ENCODE measurements at regions not wholly inside any gene's neighbourhood (a gene's known extent, or its start where the extent isn't known, plus 50 kb on each side); places are given as distances from the start of the nearest gene placed in this dataset.
"Not testable (repeated sequence)": the region's sequence is repeated elsewhere in the genome, so short reads cannot be mapped to it uniquely, and the experiment has no call there.

DNA sequence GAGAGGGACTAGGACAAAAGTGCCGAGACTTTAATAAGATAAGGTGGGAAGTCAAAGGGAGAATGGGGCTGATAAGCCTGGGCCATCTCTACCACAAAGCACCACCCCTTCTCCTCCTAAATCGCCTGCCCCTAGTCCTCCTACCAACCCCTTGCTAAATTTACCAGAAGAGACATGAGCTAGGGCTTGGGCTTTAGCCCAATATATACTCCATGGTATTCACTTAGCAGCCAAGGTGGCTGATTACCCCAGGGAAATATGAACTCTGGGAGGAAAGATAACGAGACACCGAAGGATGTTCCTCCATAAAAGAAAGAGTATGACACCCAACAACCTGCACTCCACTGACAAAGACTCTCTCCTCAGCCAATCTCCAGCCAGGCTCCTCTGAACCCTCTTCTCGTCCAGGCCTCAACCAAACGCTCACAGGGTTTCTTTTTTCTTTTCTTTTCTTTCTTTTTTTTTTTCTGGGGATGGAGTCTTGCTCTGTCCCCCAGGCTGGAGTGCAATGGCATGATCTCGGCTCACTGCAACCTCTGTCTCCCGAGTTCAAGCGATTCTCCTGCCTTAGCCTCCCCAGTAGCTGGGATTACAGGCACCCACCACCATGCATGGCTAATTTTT is 610.2 kb downstream of the UQCRFS1 start:
- Histone ChIP-seq H2AFZ (ENCODE audit: low read depth, low read length) (no peak overlapping the region), H3K4me1 (ENCODE audit: insufficient read depth, low read length) (no peaks in the 10 kb centered on the region), H3K36me3 (ENCODE audit: insufficient read depth, low read length) (no peaks in the 10 kb centered on the region), H3K4me3 (ENCODE audit: low read length) (no peak overlapping the region), H3K27me3 (ENCODE audit: insufficient read depth, low read length) (no peaks in the 10 kb centered on the region), H3K9me3 (ENCODE audit: low read length) (no peaks in the 10 kb centered on the region)

DNA sequence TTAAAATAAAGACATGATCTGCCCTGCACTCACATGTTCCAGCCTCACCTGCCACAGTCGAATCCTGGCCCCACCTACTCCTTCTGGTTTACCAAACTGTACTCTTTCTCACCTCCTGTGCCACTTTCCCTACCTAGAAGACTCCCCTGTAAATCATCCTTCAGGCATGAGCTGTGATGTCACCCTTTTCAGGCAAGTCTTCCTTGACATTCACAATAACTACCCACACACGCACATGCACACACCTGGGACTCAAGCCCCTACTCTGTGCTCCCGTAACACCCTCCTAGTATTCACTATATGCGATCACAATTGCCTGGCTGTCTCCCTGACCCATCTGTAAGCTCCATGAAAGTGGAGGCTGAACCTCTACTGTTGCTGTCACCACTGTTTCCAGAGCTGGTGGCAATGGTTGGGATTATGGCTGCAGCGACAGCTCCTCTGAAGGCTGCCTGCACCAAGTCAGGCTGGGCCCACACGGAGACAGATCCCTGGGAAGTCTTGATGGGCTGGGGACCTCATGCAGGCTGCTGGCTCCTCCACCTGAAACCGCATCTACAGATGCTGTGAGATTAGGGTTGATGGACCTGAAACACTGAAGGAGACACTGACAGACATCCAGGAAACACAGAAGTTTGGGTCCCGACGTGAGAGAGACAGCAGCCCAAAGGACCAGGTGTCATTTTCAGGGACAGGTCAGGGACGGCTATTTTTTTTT is 611.1 kb downstream of the UQCRFS1 start:
- Histone ChIP-seq H2AFZ (ENCODE audit: low read depth, low read length) (no peak overlapping the region), H3K4me1 (ENCODE audit: insufficient read depth, low read length) (no peaks in the 10 kb centered on the region), H3K9me3 (ENCODE audit: low read length) (no peaks in the 10 kb centered on the region), H3K4me3 (ENCODE audit: low read length) (no peak overlapping the region), H3K27me3 (ENCODE audit: insufficient read depth, low read length) (no peaks in the 10 kb centered on the region), H3K36me3 (ENCODE audit: insufficient read depth, low read length) (no peaks in the 10 kb centered on the region)

DNA sequence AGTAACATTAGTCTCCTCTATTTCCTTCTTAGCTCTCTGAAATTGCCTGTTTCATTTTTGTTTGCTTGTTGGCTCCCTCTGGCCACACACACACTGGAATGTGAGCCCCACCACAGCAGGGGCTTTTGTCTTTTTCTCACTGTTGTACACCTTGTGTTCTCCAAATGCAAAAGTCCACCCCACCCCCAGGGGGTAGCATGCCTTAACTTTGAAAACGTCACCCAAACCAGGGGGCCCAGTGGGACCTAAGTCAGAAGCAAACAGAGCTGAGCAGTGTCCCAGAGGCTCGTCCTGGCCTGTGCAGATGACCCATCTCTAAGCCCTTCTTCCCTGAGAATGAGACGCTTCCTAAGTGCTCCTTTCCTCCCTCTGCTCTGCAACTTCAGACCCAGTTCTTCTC is 614.1 kb downstream of the UQCRFS1 start:
- Histone ChIP-seq H3K9me3 (ENCODE audit: low read length) (no peaks in the 10 kb centered on the region), H3K27me3 (ENCODE audit: insufficient read depth, low read length) (no peaks in the 10 kb centered on the region), H3K4me3 (ENCODE audit: low read length) (no peak overlapping the region), H3K4me1 (ENCODE audit: insufficient read depth, low read length) (no peaks in the 10 kb centered on the region), H2AFZ (ENCODE audit: low read depth, low read length) (no peak overlapping the region), H3K36me3 (ENCODE audit: insufficient read depth, low read length) (no peaks in the 10 kb centered on the region)

DNA sequence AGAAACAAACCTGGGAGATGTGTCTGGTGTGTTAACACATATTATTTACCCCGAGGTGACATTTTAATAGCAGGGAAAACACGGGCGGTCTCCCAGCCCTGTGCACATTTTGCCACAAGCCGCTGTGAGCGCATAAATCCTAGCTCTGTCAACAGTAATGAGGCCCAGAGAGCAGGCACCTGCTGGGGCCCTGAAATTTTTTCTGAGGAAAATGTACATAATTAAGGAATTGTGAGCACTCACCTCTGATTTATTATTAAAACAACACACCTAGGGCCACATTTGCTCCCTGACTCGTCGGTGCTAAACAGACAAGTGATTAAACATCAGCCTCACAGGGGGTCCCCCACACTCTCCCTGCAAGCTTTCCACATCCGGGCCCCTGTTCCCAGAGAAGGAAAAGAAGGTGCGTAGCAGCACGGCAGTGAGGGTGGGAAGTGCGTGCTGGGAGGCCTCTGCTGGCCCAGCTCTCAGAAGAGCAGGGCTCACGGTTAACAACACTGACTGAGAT is 616.3 kb downstream of the UQCRFS1 start:
- Histone ChIP-seq H3K9me3 (ENCODE audit: low read length) (no peaks in the 10 kb centered on the region), H2AFZ (ENCODE audit: low read depth, low read length) (no peak overlapping the region), H3K36me3 (ENCODE audit: insufficient read depth, low read length) (no peaks in the 10 kb centered on the region), H3K4me3 (ENCODE audit: low read length) (no peak overlapping the region), H3K4me1 (ENCODE audit: insufficient read depth, low read length) (no peaks in the 10 kb centered on the region), H3K27me3 (ENCODE audit: insufficient read depth, low read length) (no peaks in the 10 kb centered on the region)

DNA sequence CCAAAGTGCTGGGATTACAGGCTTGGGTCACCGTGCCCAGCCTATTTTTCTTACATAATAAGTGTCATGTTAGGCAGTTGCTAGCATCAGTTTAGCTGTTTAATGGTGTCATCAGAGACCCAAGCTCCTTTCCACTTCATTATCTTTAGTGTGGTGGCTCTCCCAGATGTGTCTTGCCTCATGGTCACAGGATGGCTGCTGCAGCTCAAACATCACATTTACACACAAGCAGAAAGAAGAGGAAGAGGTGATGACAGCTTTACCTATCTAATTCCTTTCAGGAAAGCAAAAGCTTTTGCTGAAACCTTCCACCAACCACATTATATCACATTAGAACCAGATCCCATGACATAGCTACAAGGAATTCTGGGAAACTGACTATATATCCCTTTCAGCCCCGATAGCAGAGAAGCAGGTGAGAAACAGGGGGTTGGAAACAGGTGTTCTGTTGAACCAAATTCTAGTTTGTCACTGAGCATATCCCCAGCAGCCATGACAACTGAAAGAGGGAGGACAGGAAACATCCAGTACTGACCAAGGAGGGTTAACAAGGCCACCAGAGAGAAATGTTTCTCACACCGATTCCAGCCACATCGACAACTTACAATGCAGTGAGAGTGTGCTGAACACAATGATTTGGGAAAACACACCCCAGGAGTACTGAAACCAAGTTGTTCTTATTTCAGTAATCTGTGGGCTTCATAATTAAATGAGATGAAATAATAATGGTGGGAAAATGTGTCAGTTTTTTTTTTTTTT is 617.0 kb downstream of the UQCRFS1 start:
- Histone ChIP-seq H3K9me3 (ENCODE audit: low read length) (no peaks in the 10 kb centered on the region), H2AFZ (ENCODE audit: low read depth, low read length) (no peak overlapping the region), H3K36me3 (ENCODE audit: insufficient read depth, low read length) (no peaks in the 10 kb centered on the region), H3K4me3 (ENCODE audit: low read length) (no peak overlapping the region), H3K27me3 (ENCODE audit: insufficient read depth, low read length) (no peaks in the 10 kb centered on the region), H3K4me1 (ENCODE audit: insufficient read depth, low read length) (no peaks in the 10 kb centered on the region)

DNA sequence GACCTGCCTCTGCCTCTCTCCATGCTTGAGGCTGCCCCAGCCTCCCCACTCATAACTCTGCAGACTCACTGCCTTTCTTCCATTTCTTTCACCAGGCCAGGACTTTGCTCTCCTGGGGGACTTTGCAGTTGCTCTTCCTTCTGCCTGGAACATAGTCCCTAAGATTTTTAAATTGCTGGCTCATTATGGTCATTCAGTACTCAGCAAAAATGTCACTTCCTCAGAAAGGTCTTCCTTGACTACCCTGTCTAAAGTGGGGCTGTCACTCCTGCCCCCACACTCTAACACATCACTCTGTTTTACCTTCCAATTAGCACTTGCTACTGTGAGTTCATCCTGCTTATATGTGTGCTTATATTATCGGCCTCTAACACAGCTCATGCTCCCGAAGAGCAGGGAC is 618.2 kb downstream of the UQCRFS1 start:
- Histone ChIP-seq H3K9me3 (ENCODE audit: low read length) (no peaks in the 10 kb centered on the region), H3K36me3 (ENCODE audit: insufficient read depth, low read length) (no peaks in the 10 kb centered on the region), H3K4me3 (ENCODE audit: low read length) (no peak overlapping the region)

DNA sequence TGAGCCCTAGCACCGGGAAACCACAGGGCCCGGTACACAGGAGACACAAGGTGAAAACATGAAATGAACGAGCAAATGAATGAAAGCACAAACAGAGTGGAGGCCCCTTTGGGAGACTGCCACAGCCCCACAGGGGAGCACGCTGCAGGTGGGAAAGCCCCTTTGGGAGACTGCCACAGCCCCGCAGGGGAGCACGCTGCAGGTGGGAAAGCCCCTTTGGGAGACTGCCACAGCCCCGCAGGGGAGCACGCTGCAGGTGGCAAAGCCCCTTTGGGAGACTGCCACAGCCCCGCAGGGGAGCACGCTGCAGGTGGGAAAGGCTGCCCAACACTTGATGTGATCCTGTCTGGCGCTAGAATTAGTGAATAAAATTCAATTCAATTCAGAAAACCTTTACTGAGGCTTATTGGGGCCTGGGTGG is 623.0 kb downstream of the UQCRFS1 start:
- H3K27me3 ChIP-seq (ENCODE audit: insufficient read depth, low read length); H3K4me3 ChIP-seq (ENCODE audit: low read length); H3K36me3 ChIP-seq (ENCODE audit: insufficient read depth, low read length); H3K9me3 ChIP-seq (ENCODE audit: low read length); H3K4me1 ChIP-seq (ENCODE audit: insufficient read depth, low read length); H2AFZ ChIP-seq (ENCODE audit: low read depth, low read length): not testable (repeated sequence)

More for the DNA sequence above, 618.2 kb downstream of the UQCRFS1 start:
- Histone ChIP-seq H3K27me3 (ENCODE audit: insufficient read depth, low read length) (no peaks in the 10 kb centered on the region), H3K4me1 (ENCODE audit: insufficient read depth, low read length) (no peaks in the 10 kb centered on the region), H2AFZ (ENCODE audit: low read depth, low read length) (no peak overlapping the region)

DNA sequence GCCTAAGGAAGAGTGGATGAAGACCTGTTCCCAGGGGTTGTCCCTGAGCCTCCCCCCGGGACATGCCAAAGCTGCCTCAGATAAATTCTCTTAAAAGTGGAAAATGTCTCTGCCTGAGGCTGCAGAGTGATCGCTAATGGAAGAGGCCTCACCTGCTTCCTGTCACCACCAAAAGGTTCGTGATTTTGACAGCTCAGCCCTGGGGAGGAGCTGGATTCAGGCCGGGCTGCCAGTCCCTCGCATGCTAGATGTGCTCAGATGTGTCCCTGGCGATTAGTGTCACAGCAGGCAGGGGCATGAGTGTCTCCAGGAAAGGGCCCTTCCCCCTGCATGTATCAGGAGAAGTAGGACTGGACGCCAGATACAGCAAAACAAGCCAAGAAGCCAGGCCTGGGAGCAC is 626.5 kb downstream of the UQCRFS1 start:
- Histone ChIP-seq H3K4me1 (ENCODE audit: insufficient read depth, low read length) (no peaks in the 10 kb centered on the region), H2AFZ (ENCODE audit: low read depth, low read length) (no peak overlapping the region), H3K36me3 (ENCODE audit: insufficient read depth, low read length) (no peaks in the 10 kb centered on the region), H3K27me3 (ENCODE audit: insufficient read depth, low read length) (no peaks in the 10 kb centered on the region), H3K4me3 (ENCODE audit: low read length) (no peak overlapping the region), H3K9me3 (ENCODE audit: low read length) (no peaks in the 10 kb centered on the region)

DNA sequence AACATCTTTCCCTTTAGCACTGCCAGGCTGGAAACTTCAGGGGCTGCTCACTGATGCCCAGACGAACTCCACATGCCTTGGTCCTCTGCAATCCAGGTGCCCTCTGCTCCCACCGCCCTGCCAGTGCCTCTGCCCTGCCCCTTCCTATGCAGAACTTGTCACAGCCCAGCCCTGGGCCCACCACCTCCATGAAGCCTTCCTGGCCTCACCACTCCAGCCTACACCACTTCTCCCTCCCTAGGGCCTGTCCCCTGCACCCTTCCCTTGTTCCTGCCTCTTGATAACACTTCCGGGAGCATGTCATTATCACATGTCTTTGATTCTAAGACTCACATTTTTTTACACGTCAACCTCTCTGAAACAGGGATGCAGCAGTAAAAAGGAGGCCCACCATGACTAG is 627.2 kb downstream of the UQCRFS1 start:
- H3K9me3 ChIP-seq (ENCODE audit: low read length), result no peaks in the 10 kb centered on the region
- H2AFZ ChIP-seq (ENCODE audit: low read depth, low read length), result no peak overlapping the region

DNA sequence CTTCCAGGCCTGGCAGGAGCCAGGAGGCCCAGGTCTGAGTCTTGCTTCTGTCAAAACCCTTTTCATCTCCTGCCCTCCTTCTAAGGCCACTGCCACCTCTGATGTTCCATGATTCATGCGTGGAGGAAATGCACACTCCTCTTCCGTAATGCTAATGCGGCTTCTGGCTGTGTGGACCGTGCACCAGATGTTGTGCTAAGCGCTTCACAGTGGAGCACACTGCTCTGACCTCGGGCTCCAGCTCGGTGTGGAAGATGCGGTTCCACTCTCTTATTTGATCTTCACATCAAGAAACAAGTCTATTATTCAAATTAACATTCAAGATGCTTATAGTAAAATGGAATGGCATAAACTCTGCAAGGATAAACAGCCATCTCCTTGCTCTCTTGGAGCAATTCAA is 629.2 kb downstream of the UQCRFS1 start:
- no peaks in the 10 kb centered on the region for H3K9me3 ChIP-seq (ENCODE audit: low read length)
- H3K36me3 ChIP-seq (ENCODE audit: insufficient read depth, low read length), result no peaks in the 10 kb centered on the region
- no peaks in the 10 kb centered on the region for H3K27me3 ChIP-seq (ENCODE audit: insufficient read depth, low read length)
- no peak overlapping the region for H2AFZ ChIP-seq (ENCODE audit: low read depth, low read length)
- H3K4me1 ChIP-seq (ENCODE audit: insufficient read depth, low read length), result no peaks in the 10 kb centered on the region
- no peak overlapping the region for H3K4me3 ChIP-seq (ENCODE audit: low read length)

More for the DNA sequence above, 627.2 kb downstream of the UQCRFS1 start:
- H3K27me3 ChIP-seq (ENCODE audit: insufficient read depth, low read length), result no peaks in the 10 kb centered on the region
- no peaks in the 10 kb centered on the region for H3K4me1 ChIP-seq (ENCODE audit: insufficient read depth, low read length)
- no peak overlapping the region for H3K4me3 ChIP-seq (ENCODE audit: low read length)
- H3K36me3 ChIP-seq (ENCODE audit: insufficient read depth, low read length), result no peaks in the 10 kb centered on the region

DNA sequence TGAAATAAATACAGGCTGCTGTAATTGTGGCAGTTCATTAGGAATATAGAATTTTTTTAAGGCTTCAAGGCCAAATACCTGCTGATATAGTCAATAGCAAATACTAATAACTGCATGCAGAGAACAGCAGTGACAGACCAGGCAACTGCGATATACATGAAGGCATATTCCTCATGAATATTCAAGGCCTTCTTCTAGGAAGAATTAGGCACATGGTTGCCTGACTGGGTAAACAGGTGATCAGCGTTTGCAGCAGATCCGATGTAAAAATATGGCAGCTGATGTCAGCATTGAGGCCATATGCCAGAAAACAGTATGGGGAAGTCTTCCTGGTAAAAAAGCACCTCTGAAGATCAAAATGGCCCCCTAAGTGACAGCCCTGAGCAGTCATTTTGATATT is 629.7 kb downstream of the UQCRFS1 start:
- H3K27me3 ChIP-seq (ENCODE audit: insufficient read depth, low read length), result no peaks in the 10 kb centered on the region
- no peaks in the 10 kb centered on the region for H3K9me3 ChIP-seq (ENCODE audit: low read length)
- no peaks in the 10 kb centered on the region for H3K4me1 ChIP-seq (ENCODE audit: insufficient read depth, low read length)
- H2AFZ ChIP-seq (ENCODE audit: low read depth, low read length), result no peak overlapping the region
- no peak overlapping the region for H3K4me3 ChIP-seq (ENCODE audit: low read length)
- H3K36me3 ChIP-seq (ENCODE audit: insufficient read depth, low read length), result no peaks in the 10 kb centered on the region

DNA sequence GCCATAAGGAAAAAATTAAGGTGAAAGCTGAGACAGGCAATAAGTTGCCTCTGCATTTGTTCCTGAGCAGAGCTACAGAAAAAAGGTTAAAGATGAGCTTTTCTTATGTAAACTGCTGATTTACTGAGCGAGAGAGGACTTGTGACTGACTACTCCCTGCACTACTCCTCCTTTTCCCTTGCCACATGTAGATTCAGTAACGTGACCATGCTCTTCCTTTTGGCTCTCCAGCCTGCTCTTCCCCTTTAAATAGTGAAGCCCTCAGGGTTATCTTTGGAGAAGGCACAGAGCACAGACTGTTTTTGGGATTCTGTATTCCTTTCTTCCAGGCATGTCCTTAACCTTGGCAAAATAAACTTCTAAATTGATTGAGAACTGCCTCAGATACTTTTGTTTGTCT is 630.2 kb downstream of the UQCRFS1 start:
- H3K27me3 ChIP-seq (ENCODE audit: insufficient read depth, low read length), result no peaks in the 10 kb centered on the region
- no peaks in the 10 kb centered on the region for H3K9me3 ChIP-seq (ENCODE audit: low read length)
- H3K36me3 ChIP-seq (ENCODE audit: insufficient read depth, low read length), result no peaks in the 10 kb centered on the region
- no peaks in the 10 kb centered on the region for H3K4me1 ChIP-seq (ENCODE audit: insufficient read depth, low read length)
- no peak overlapping the region for H3K4me3 ChIP-seq (ENCODE audit: low read length)
- no peak overlapping the region for H2AFZ ChIP-seq (ENCODE audit: low read depth, low read length)

DNA sequence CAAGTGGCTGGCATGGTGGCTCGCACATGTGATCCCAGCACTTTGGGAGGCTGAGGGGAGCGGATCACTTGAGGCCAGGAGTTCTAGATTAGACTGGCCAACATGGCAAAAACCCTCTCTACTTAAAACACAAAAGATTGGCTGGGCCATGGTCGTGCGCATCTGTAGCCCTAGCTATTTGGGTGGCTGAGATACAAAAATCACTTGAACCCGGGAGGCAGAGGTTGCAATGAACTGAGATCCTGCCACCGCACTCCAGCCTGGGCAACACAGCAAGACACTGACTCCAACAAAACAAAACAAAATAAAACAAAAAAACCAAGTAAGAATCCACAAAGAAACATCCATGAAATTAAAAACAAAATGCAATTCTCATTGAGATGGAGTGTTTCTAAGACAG is 630.6 kb downstream of the UQCRFS1 start:
- no peaks in the 10 kb centered on the region for H3K4me1 ChIP-seq (ENCODE audit: insufficient read depth, low read length)
- no peak overlapping the region for H3K4me3 ChIP-seq (ENCODE audit: low read length)
- H3K27me3 ChIP-seq (ENCODE audit: insufficient read depth, low read length), result no peaks in the 10 kb centered on the region
- H2AFZ ChIP-seq (ENCODE audit: low read depth, low read length), result no peak overlapping the region
- no peaks in the 10 kb centered on the region for H3K9me3 ChIP-seq (ENCODE audit: low read length)
- H3K36me3 ChIP-seq (ENCODE audit: insufficient read depth, low read length), result no peaks in the 10 kb centered on the region

Measured in neuron (in vitro differentiated cells).